SK-N-SH treated with all-trans-retinoic acid at 6 μM for 48 hours (cell line): ENCODE measurements at regions not wholly inside any gene's neighbourhood (a gene's known extent, or its start where the extent isn't known, plus 50 kb on each side); places are given as distances from the start of the nearest gene placed in this dataset.

Experiments
- GLIS3 ChIP-seq: fragments of 250-450 bp; sonication (Bioruptor Pico); IDR thresholded peaks from 2 replicates; pipeline ENCODE4 v1.5.0; 2020; ENCODE audit warnings: mild to moderate bottlenecking, moderate library complexity
- TCF4 ChIP-seq: fragments of 250-450 bp; sonication (Bioruptor Pico); IDR thresholded peaks from 2 replicates; pipeline ENCODE4 v1.8.0; 2021; ENCODE audit warnings: mild to moderate bottlenecking, moderate library complexity, borderline replicate concordance
- ZFP30 ChIP-seq: fragments of 450-650 bp; formaldehyde crosslinking; IDR thresholded peaks from 2 replicates; pipeline ENCODE4 v1.5.0; 2022; ENCODE audit warnings: mild to moderate bottlenecking, moderate library complexity
- ZNF565 ChIP-seq: fragments of 450-650 bp; formaldehyde crosslinking; conservative IDR thresholded peaks from 2 replicates; pipeline ENCODE4 v1.5.0; 2020; ENCODE audit warnings: low read depth, mild to moderate bottlenecking, moderate library complexity

DNA sequence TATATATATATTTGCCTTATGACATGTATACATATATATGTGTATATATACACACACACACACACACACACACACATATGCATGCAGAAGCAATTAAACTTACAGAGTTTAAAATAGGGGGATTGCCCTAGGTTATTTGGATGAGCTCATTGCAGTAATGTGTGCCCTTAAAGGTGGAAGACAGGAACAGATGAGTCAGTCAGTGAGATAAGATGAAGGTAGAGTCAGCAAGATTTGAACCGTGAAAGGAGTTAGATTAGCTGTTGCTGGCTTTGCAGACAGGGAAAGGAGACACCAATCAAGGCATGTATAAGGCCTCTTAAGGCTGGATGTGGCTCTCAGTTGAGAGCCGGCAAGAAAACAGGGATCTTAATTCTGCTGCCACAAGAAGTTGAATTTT is 902.4 kb upstream of the RAG2 start:
- TF ChIP-seq ZNF565: no peak
- no peak for TF ChIP-seq TCF4 (CRISPR knock-in tag)
- TF ChIP-seq ZFP30 (CRISPR knock-in tag): no peak
- no peak for TF ChIP-seq GLIS3 (CRISPR knock-in tag)
